GM12892 (cell line): ENCODE measurements at regions not wholly inside any gene's neighbourhood (a gene's known extent, or its start where the extent isn't known, plus 50 kb on each side); places are given as distances from the start of the nearest gene placed in this dataset.

Source experiments
- POLR2A ChIP-seq: IDR thresholded peaks from 2 replicates; pipeline ENCODE4 v1.6.1; 2011; ENCODE audit warnings: low read depth, low read length, control low read depth
- POLR2AphosphoS5 ChIP-seq: IDR thresholded peaks from 2 replicates; pipeline ENCODE4 v1.6.1; 2011; ENCODE audit warnings: low read depth, low read length, control low read depth
- TAF1 ChIP-seq: IDR thresholded peaks from 2 replicates; pipeline ENCODE4 v1.6.1; 2011; ENCODE audit warnings: low read depth, mild to moderate bottlenecking, control low read depth, low read length, borderline replicate concordance

DNA sequence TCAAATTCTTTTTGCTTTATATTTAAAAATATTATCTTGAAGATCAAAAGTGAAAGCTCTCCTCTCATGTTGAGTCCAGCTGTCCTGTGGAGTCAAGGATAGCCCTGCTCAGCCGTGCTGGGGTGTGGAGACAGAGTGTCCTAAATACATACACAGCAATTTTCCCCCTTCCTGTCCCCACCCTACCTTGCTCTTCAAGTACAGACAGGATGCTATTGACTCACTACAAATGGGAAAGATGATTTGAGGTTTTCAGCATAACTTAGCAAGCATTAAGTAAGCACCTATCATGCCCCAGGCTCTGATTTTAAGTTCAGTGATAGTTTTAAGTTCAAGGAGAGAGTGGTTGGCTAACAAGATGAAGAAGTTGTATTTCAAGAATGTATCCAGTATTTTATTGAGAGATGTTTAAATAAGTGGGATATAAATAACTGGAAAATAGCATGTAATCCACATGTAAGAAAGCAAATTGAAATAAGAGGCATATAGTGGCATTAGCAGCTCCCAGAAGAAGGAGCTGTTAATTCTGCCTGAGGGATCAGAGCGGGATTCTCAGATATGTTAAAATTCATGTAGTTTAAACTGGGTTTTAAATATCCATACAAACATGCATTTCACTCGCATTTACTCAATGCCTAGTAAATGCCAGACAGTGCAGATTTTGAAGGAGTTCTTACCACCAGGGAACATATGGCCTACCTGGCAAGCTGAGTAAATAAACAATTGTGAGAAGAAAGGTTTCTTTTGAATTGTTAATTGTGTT lies 183.5 kb upstream of the ANKFN1 start:
- TF ChIP-seq TAF1 = no peak
- TF ChIP-seq POLR2A = no peak
- no peak for TF ChIP-seq POLR2AphosphoS5
